ENCODE measurements at regions not wholly inside any gene's neighbourhood (a gene's known extent, or its start where the extent isn't known, plus 50 kb on each side); places are given as distances from the start of the nearest gene placed in this dataset.
"Not testable (repeated sequence)": the region's sequence is repeated elsewhere in the genome, so short reads cannot be mapped to it uniquely, and the experiment has no call there.

GRCh38 chr10:109616359-109616980 is 306.8 kb downstream of the XPNPEP1 start:
- Histone ChIP-seq H3K4me1 (ENCODE audit: insufficient read depth, low read length) (no peaks in the 10 kb centered on the region), H3K79me2 (ENCODE audit: low read length) (no peaks in the 10 kb centered on the region), H3F3A (ENCODE audit: low read length, unreplicated experiment) (no peaks in the 10 kb centered on the region), H3K4me2 (ENCODE audit: low read length) (no peak overlapping the region), H3K9me3 (ENCODE audit: low read length) (no peaks in the 10 kb centered on the region), H3K9me2 (replicated peaks; ENCODE audit: low read length) (no peaks in the 10 kb centered on the region), H3K27me3 (ENCODE audit: low read length) (no peaks in the 10 kb centered on the region), H3K27ac (ENCODE audit: low read length) (no peak overlapping the region), H3K36me3 (ENCODE audit: low read depth, low read length) (no peaks in the 10 kb centered on the region), H4K20me1 (ENCODE audit: low read length) (no peaks in the 10 kb centered on the region), H2AFZ (ENCODE audit: low read length) (no peak overlapping the region), H3K4me3 (ENCODE audit: low read length) (no peak overlapping the region), H3K9ac (ENCODE audit: low read length) (no peak overlapping the region)
- POLR2A ChIA-PET (ENCODE audit: unreplicated experiment): no interaction called here
- DNase-seq: no peak
- BruUV-seq (replicated peaks): no TSS peak
- no peak for ATAC-seq
- no peak for TF ChIP-seq EZH2phosphoT487 (IDR thresholded peaks at IDR 0.05; ENCODE audit: borderline replicate concordance, low read length)
- TF ChIP-seq, protein P1, sequence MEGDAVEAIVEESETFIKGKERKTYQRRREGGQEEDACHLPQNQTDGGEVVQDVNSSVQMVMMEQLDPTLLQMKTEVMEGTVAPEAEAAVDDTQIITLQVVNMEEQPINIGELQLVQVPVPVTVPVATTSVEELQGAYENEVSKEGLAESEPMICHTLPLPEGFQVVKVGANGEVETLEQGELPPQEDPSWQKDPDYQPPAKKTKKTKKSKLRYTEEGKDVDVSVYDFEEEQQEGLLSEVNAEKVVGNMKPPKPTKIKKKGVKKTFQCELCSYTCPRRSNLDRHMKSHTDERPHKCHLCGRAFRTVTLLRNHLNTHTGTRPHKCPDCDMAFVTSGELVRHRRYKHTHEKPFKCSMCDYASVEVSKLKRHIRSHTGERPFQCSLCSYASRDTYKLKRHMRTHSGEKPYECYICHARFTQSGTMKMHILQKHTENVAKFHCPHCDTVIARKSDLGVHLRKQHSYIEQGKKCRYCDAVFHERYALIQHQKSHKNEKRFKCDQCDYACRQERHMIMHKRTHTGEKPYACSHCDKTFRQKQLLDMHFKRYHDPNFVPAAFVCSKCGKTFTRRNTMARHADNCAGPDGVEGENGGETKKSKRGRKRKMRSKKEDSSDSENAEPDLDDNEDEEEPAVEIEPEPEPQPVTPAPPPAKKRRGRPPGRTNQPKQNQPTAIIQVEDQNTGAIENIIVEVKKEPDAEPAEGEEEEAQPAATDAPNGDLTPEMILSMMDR (conservative IDR thresholded peaks at IDR 0.05; ENCODE audit: low read depth, low read length): no peak
- no peak for TF ChIP-seq EZH2 (IDR thresholded peaks at IDR 0.05; ENCODE audit: low read length, unreplicated experiment)
- CTCF ChIA-PET: no interaction called here
- intact Hi-C loops (cut with micrococcal nuclease): no loop called here

DNA sequence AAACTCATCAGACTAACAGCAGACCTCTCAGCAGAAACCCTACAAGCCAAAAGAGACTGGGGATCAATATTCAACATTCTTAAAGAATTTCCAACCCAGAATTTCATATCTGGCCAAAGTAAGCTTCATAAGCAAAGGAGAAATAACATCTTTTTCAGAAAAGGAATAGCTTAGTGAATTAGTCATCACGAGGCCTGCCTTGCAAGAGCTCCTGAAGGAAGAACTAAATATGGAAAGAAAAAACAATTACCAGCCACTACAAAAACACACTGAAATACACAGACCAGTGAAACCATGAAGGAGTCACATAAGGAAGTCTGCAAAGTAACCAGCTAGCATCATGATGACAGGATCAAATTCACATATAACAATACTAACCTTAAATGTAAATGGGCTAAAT is 328.0 kb downstream of the XPNPEP1 start:
- H3K27ac ChIP-seq (ENCODE audit: low read length); H3F3A ChIP-seq (ENCODE audit: low read length, unreplicated experiment); H2AFZ ChIP-seq (ENCODE audit: low read length); H3K4me2 ChIP-seq (ENCODE audit: low read length); H3K79me2 ChIP-seq (ENCODE audit: low read length); POLR2A ChIA-PET (ENCODE audit: unreplicated experiment); ATAC-seq; H3K4me3 ChIP-seq (ENCODE audit: low read length); H3K9me3 ChIP-seq (ENCODE audit: low read length); H3K27me3 ChIP-seq (ENCODE audit: low read length); H4K20me1 ChIP-seq (ENCODE audit: low read length); DNase-seq; CTCF ChIA-PET; H3K36me3 ChIP-seq (ENCODE audit: low read depth, low read length); intact Hi-C loops (cut with micrococcal nuclease); H3K9ac ChIP-seq (ENCODE audit: low read length); H3K9me2 ChIP-seq (replicated peaks; ENCODE audit: low read length); BruUV-seq (replicated peaks): not testable (repeated sequence)
- peaks cover 18% of the 10 kb centered on the region for H3K4me1 ChIP-seq (ENCODE audit: insufficient read depth, low read length)

DNA sequence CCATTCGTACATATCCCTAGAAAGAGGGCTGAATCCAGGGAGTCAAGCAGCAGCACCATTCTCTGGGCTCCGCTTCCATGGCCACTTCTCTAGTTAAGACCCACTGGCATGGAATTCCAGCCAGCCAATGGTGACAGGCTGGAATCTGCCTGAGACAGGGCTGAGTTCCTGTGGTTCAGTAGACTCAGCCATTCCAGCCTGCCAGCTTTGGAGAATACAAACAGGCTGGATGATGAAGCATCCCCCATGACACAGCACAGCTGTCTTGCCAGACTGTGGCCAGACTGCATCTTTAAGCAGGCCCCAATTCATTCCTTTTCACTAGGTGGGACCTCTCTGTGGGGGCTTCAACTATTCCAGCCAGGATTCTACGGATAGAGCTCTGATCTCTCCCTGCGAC is 329.6 kb downstream of the XPNPEP1 start:
- Histone ChIP-seq H3K4me1 (ENCODE audit: insufficient read depth, low read length) (peaks cover 18% of the 10 kb centered on the region), H3K4me3 (ENCODE audit: low read length) (no peak overlapping the region), H3F3A (ENCODE audit: low read length, unreplicated experiment) (no peaks in the 10 kb centered on the region), H3K4me2 (ENCODE audit: low read length) (no peak overlapping the region), H3K36me3 (ENCODE audit: low read depth, low read length) (no peaks in the 10 kb centered on the region), H3K27me3 (ENCODE audit: low read length) (no peaks in the 10 kb centered on the region), H3K27ac (ENCODE audit: low read length) (no peak overlapping the region), H3K79me2 (ENCODE audit: low read length) (no peaks in the 10 kb centered on the region), H3K9ac (ENCODE audit: low read length) (no peak overlapping the region), H4K20me1 (ENCODE audit: low read length) (no peaks in the 10 kb centered on the region), H3K9me2 (replicated peaks; ENCODE audit: low read length) (no peaks in the 10 kb centered on the region), H3K9me3 (ENCODE audit: low read length) (no peaks in the 10 kb centered on the region), H2AFZ (ENCODE audit: low read length) (no peak overlapping the region)
- CTCF ChIA-PET: no interaction called here
- TF ChIP-seq, protein P1 (conservative IDR thresholded peaks at IDR 0.05; ENCODE audit: low read depth, low read length): no peak
- TF ChIP-seq EZH2 (IDR thresholded peaks at IDR 0.05; ENCODE audit: low read length, unreplicated experiment) (no peak), EZH2phosphoT487 (IDR thresholded peaks at IDR 0.05; ENCODE audit: borderline replicate concordance, low read length) (no peak)
- intact Hi-C loops (cut with micrococcal nuclease): no loop called here
- no TSS peak for BruUV-seq (replicated peaks)
- ATAC-seq (no peak), DNase-seq (peak; percentile 4)
- POLR2A ChIA-PET (ENCODE audit: unreplicated experiment): no interaction called here
